ENCODE measurements at regions not wholly inside any gene's neighbourhood (a gene's known extent, or its start where the extent isn't known, plus 50 kb on each side); places are given as distances from the start of the nearest gene placed in this dataset.
A peak's percentile ranks its signal among the peaks of the same experiment; 100 is the strongest.
"Not testable (repeated sequence)": the region's sequence is repeated elsewhere in the genome, so short reads cannot be mapped to it uniquely, and the experiment has no call there.

GRCh38 chr1:66424530-66424929 lies 109.4 kb upstream of the SGIP1 start:
- DNase-seq (ENCODE audit: low spot score): not testable (repeated sequence)

GRCh38 chr1:66426239-66426853 lies 107.6 kb upstream of the SGIP1 start:
- DNase-seq (ENCODE audit: low spot score): no peak

GRCh38 chr1:66430815-66431214 lies 103.1 kb upstream of the SGIP1 start:
- not testable (repeated sequence) for DNase-seq (ENCODE audit: low spot score)

GRCh38 chr1:66431999-66432398 lies 102.0 kb upstream of the SGIP1 start:
- DNase-seq (ENCODE audit: low spot score): no peak

DNA sequence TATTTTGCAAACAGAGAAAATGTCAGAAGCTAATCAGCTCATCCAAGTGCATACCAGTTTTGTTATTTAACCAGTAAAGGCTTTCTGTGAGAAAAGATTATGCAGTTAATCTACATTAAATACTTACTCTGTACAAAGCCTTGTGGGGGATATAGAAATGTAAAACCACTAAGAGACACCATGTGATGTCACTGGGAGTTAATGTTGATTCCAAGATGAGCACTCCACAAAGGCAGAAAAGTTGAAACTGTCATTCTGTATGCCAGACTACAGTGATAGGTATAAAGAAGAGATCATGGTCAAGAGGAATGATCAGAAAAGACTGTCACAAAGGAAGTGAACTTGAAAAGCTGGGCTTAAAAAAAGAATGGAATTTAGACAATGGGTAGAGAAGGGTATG lies 100.3 kb upstream of the SGIP1 start:
- DNase-seq (ENCODE audit: low spot score): no peak

DNA sequence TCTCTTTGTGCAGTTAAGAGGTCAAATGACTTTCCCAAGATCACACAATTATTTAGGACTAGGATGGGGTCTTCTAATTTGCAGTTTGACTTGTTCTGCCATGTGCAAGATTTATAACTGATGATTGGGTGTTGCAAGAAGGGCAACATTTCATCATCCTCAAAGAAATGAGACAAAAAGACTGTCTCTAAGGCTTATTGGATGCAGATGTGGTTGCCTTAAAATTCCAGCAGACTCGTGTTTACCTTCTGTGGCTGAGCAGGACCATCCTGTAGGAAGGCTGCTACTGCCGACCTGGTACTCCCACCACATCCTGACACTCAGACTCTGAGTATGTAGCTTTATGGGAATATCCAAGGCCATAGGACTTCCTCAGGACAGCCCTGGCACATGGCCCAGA lies 99.9 kb upstream of the SGIP1 start:
- peak; percentile 40 for DNase-seq (ENCODE audit: low spot score)

GRCh38 chr1:66435541-66435940 lies 98.4 kb upstream of the SGIP1 start:
- DNase-seq (ENCODE audit: low spot score): no peak

GRCh38 chr1:66436378-66437135 lies 97.4 kb upstream of the SGIP1 start:
- peak; percentile 75 for DNase-seq (ENCODE audit: low spot score)

- no peak for DNase-seq (ENCODE audit: low spot score)
Measured at GRCh38 chr1:66437136-66437401, 96.9 kb upstream of the SGIP1 start.

DNA sequence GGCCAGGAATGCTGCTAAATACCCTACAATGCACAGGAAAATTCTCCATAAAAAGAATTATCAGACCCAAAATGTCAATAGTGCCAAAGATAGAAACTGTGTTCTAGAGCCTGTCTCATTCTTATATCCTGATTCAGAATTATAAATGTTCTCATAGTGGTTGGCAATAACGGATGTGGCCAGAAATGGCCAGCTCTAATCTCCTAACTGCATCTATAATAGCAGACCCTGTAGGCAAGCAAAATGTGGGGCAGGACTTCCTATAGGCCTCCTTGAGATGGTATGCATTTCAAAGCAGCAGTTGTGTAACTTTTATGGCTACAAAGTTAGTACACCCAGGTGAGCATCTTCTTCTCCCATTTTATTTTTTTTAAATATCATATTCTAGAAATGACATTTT lies 95.9 kb upstream of the SGIP1 start:
- no peak for DNase-seq (ENCODE audit: low spot score)

DNA sequence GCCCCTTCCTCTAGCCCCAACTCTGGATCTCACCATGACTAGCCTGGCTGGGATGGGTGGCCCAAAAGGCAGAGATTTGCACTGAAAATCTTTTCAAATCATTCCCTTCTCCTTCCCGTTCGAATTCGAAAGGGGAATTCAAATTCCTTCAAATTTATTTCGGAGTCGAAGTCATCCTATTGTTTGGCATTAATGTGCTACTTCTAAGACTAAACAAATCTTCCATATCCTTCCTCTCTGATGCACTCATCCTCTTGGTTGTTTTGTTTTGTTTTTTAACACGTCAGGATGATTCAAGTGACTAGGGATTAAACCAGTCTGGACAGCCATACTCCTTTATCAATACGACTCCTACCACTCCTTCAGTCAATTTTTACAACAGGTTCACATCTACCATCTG lies 95.5 kb upstream of the SGIP1 start:
- DNase-seq (ENCODE audit: low spot score): no peak

GRCh38 chr1:66439031-66439740 lies 94.8 kb upstream of the SGIP1 start:
- no peak for DNase-seq (ENCODE audit: low spot score)

GRCh38 chr1:66443793-66444192 lies 90.2 kb upstream of the SGIP1 start:
- DNase-seq (ENCODE audit: low spot score): no peak

GRCh38 chr1:66444438-66445265 lies 89.3 kb upstream of the SGIP1 start:
- no peak for DNase-seq (ENCODE audit: low spot score)

DNA sequence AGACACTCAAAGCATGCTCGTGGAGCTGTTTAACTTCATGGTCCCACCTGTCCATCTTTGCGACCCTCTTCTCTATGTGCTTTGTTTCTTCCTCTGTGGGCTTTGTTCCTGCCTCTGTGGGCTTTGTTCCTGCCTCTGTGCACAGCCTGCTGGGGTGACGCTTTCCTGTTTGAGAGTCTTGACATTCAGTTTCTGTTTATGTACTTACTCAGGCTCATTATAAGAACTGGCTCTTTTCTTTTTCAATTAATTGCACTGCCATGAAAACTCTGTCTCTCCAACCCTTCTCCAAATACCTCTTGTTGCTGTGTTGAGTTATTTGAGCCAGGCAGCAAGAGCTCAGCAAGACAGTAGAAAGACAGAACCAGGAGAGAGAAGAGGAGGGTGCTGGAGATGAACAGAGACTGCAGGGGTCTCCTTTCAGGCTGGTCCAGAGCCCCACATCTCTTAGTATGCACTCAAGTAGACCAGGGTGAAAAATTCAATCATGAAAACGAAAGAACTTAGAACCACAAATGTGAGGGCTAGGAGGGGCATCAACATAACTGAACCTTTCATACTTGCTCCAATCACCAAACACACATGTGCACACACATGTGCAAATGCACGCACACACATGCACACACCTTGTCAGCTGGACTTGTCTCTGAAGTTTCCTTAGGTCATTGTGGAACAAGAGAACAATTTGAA lies 88.3 kb upstream of the SGIP1 start:
- no peak for DNase-seq (ENCODE audit: low spot score)

GRCh38 chr1:66446261-66447001 lies 87.5 kb upstream of the SGIP1 start:
- DNase-seq (ENCODE audit: low spot score): peak; percentile 74

- DNase-seq (ENCODE audit: low spot score): no peak
Measured at GRCh38 chr1:66450043-66450514, 83.9 kb upstream of the SGIP1 start.

GRCh38 chr1:66450847-66451246 lies 83.1 kb upstream of the SGIP1 start:
- DNase-seq (ENCODE audit: low spot score): no peak

DNA sequence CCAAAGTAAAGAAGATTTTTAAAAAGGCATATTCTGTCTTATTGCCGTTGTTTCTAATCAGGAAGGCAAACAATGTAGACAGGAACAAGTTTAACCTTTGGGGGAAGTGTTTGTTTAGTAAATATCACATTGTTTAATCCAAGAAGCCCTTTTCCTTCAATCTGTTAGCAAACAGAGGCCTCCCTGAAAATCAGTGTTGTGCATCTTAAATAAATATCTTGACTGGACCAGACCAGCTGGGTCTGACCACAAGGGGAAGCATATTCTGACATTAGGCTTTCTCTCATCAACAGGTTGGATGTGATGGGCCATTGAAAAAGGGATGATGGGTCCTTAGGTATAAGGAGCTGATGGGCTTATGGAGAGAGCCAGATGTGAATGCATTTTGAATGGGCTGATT lies 81.8 kb upstream of the SGIP1 start:
- DNase-seq (ENCODE audit: low spot score): no peak

DNA sequence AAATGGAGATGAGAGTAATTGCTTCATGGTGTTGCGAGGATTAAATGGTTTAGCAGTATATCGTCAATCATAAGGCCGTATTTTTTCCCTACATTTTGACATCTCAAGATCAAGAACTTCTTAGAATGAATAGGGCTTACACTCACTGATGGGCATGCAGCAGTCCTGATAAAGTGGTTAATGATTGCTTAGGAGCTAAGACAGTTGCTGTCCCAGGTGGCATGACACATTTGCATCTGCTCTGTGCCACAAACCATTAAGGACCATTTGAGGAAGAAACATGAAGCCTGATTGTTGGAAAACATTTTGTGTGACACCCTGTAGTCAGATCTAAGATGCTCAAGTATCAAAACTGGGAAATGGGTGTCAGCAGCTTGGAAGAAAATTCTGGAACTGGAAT lies 81.0 kb upstream of the SGIP1 start:
- no peak for DNase-seq (ENCODE audit: low spot score)

DNA sequence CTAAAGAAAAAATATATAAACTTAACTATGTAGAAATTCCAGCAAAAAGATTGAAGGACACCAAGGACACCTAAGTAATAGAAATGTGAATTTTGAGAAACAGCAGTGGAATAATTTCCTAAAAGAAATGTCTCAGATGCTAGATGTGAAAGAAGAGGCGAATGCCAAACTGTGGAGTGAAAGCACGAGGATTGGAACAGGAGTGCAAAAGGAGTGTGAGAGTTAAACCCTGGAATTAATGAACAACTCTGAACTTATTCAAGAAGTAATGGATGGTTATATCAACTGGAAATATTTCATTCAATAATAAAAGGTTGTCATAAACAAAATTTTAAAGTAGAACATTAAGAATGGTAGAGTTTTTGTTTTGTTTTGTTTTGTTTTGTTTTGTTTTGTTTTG lies 78.5 kb upstream of the SGIP1 start:
- DNase-seq (ENCODE audit: low spot score): no peak
